IMR-90 (cell line): ENCODE measurements at regions not wholly inside any gene's neighbourhood (a gene's known extent, or its start where the extent isn't known, plus 50 kb on each side); places are given as distances from the start of the nearest gene placed in this dataset.

ENCODE experiments used
- ATAC-seq: fragments of 200-7000 bp; cut with Tn5 transposase; 2 replicates; pipeline ENCODE4 v1.9.1; 2020; ENCODE audit warnings: low read depth, mild to moderate bottlenecking, moderate library complexity
- BruUV-seq: library from RNA; stranded (reverse); fragments of 400-500 nt; replicated peaks from 2 replicates; lab custom pipeline; 2021; lab: Mats Ljungman, UMichigan
- CTCF ChIA-PET: fragments of 300-600 bp; formaldehyde crosslinking; extraction: SDS; loops from one replicate; lab custom pipeline; 2021; ENCODE audit warnings: antibody characterized with exemption; lab: Yijun Ruan, JAX
- POLR2A ChIA-PET: fragments of 300-600 bp; sonication (Branson Sonifier 250); formaldehyde crosslinking; loops from one replicate; lab custom pipeline; 2022; ENCODE audit warnings: antibody characterized with exemption; ENCODE audit not compliant: unreplicated experiment; lab: Charles Lee
- DNase-seq: peaks from one replicate; pipeline ENCODE4 v3.0.0; 2013
- H2AFZ ChIP-seq: replicated peaks from 2 replicates; pipeline ENCODE3; 2013; ENCODE audit warnings: low read length, mild to moderate bottlenecking; ENCODE audit not compliant: poor library complexity
- H2AK5ac ChIP-seq: 2 replicates; pipeline ENCODE4 v1.6.1; 2013; ENCODE audit warnings: low read depth, low read length, inconsistent platforms
- H2AK9ac ChIP-seq: replicated peaks from 2 replicates; pipeline ENCODE3; 2013; ENCODE audit warnings: mild to moderate bottlenecking, low read depth, low read length, moderate library complexity; ENCODE audit not compliant: poor library complexity
- H2BK120ac ChIP-seq: 2 replicates; pipeline ENCODE4 v1.6.1; 2013; ENCODE audit warnings: low read depth, low read length, inconsistent platforms
- H2BK15ac ChIP-seq: 3 replicates; pipeline ENCODE4 v1.6.1; 2013; ENCODE audit warnings: low read depth, low read length, inconsistent platforms
- H2BK20ac ChIP-seq: 2 replicates; pipeline ENCODE4 v1.6.1; 2013; ENCODE audit warnings: low read depth, mild to moderate bottlenecking, inconsistent platforms, low read length, moderate library complexity
- H2BK5ac ChIP-seq: 2 replicates; pipeline ENCODE4 v1.6.1; 2013; ENCODE audit warnings: mild to moderate bottlenecking, low read depth, low read length, inconsistent platforms; ENCODE audit not compliant: poor library complexity, severe bottlenecking
- H3K14ac ChIP-seq: replicated peaks from 2 replicates; pipeline ENCODE4 v1.6.1; 2013; ENCODE audit warnings: low read depth, low read length, inconsistent platforms
- H3K18ac ChIP-seq: 2 replicates; pipeline ENCODE4 v1.6.1; 2013; ENCODE audit warnings: low read depth, low read length, control low read depth
- H3K23ac ChIP-seq: 2 replicates; pipeline ENCODE4 v1.6.1; 2013; ENCODE audit warnings: low read depth, low read length, inconsistent platforms
- H3K27ac ChIP-seq: 2 replicates; pipeline ENCODE4 v1.5.1; 2013; ENCODE audit warnings: mild to moderate bottlenecking, control low read depth, low read length; ENCODE audit not compliant: insufficient read depth
- H3K27me3 ChIP-seq: 2 replicates; pipeline ENCODE4 v1.6.1; 2013; ENCODE audit warnings: low read length; ENCODE audit not compliant: control insufficient read depth, insufficient read depth
- H3K36me3 ChIP-seq: 2 replicates; pipeline ENCODE4 v1.6.1; 2013; ENCODE audit warnings: low read length, mixed read lengths; ENCODE audit not compliant: control insufficient read depth, insufficient read depth
- H3K4ac ChIP-seq: 2 replicates; pipeline ENCODE4 v1.6.1; 2013; ENCODE audit warnings: low read depth, low read length, inconsistent platforms
- H3K4me1 ChIP-seq: 2 replicates; pipeline ENCODE4 v1.6.1; 2013; ENCODE audit warnings: low read length, mixed read lengths; ENCODE audit not compliant: control insufficient read depth, insufficient read depth
- H3K4me2 ChIP-seq: 2 replicates; pipeline ENCODE4 v1.6.1; 2013; ENCODE audit warnings: low read depth, mild to moderate bottlenecking, control low read depth, low read length, moderate library complexity
- H3K4me3 ChIP-seq: 2 replicates; pipeline ENCODE4 v1.5.1; 2013; ENCODE audit warnings: low read depth, mild to moderate bottlenecking, control low read depth, low read length, moderate library complexity; ENCODE audit not compliant: insufficient read depth
- H3K56ac ChIP-seq: 2 replicates; pipeline ENCODE4 v1.6.1; 2013; ENCODE audit warnings: low read length, inconsistent platforms; ENCODE audit not compliant: insufficient read depth; ENCODE audit errors: extremely low read depth
- H3K79me1 ChIP-seq, 2 experiments: 2 replicates each; pipeline ENCODE4 v1.6.1; 2013; ENCODE audit warnings: low read length in 2 of 2, inconsistent platforms in 1 of 2, low read depth in 1 of 2
- H3K9ac ChIP-seq: 2 replicates; pipeline ENCODE4 v1.6.1; 2013; ENCODE audit warnings: low read depth, low read length, control low read depth
- H3K9me1 ChIP-seq: 2 replicates; pipeline ENCODE4 v1.6.1; 2013; ENCODE audit warnings: low read length, inconsistent platforms; ENCODE audit not compliant: insufficient read depth
- H3K9me3 ChIP-seq: 2 replicates; pipeline ENCODE4 v1.6.1; 2013; ENCODE audit warnings: low read length; ENCODE audit not compliant: control insufficient read depth, insufficient read depth
- H4K20me1 ChIP-seq: 2 replicates; pipeline ENCODE4 v1.6.1; 2013; ENCODE audit warnings: low read length, inconsistent platforms; ENCODE audit not compliant: insufficient read depth
- H4K5ac ChIP-seq: 2 replicates; pipeline ENCODE4 v1.6.1; 2013; ENCODE audit warnings: mild to moderate bottlenecking, low read depth, low read length, control low read depth
- H4K8ac ChIP-seq, 2 experiments: 2 replicates each; pipeline ENCODE4 v1.6.1; 2013; ENCODE audit warnings: low read depth in 2 of 2, low read length in 2 of 2, control low read depth in 1 of 2, inconsistent platforms in 1 of 2
- H4K91ac ChIP-seq: 2 replicates; pipeline ENCODE4 v1.6.1; 2013; ENCODE audit warnings: low read depth, low read length, inconsistent platforms; ENCODE audit not compliant: insufficient read depth
- MAZ ChIP-seq: IDR thresholded peaks from 2 replicates; pipeline ENCODE4 v1.6.1; 2012; ENCODE audit warnings: low read depth, mild to moderate bottlenecking, low read length, improper control_type of control experiment, moderate library complexity, borderline replicate concordance
- WGBS, 2 experiments: methylation state at CpG; one replicate each; pipeline versions ENCODE4 v1.1.5 to v1.1.7; 2013; ENCODE audit warnings: missing lambda C conversion rate in 2 of 2; ENCODE audit not compliant: insufficient read length in 1 of 2; ENCODE audit errors: extremely low coverage in 2 of 2; 5-methylcytosine and 5-hydroxymethylcytosine counted together
- dilution Hi-C: fragments of 300-500 bp; cut with HindIII; formaldehyde crosslinking; loops from one replicate; pipeline ENCODE4 v1.14.3; 2018; ENCODE audit warnings: low sequenced_read_pairs; ENCODE audit not compliant: unreplicated experiment
- in situ Hi-C: fragments of 300-500 bp; cut with MboI; formaldehyde crosslinking; loops from 3 replicates; pipeline ENCODE4 v1.14.3; 2019; ENCODE audit warnings: low sequenced_read_pairs, inconsistent platforms, mixed read lengths
- intact Hi-C: fragments of 100-400 bp; cut with micrococcal nuclease; formaldehyde crosslinking; loops from 2 replicates; pipeline ENCODE4 v1.10.0; 2022

- H4K8ac ChIP-seq: no peak overlapping the region
- no peaks in the 10 kb centered on the region; the same call in 1 of the 2 replicates for H3K4me1 ChIP-seq
- no peak overlapping the region for H3K4me2 ChIP-seq
- no peak overlapping the region for H4K91ac ChIP-seq
- TF ChIP-seq MAZ: no peak
- ATAC-seq (no peak), DNase-seq (no peak)
- intact Hi-C loops: no loop called here
- H3K36me3 ChIP-seq: peaks cover 39% of the 10 kb centered on the region
- in situ Hi-C loops: no loop called here
- H2BK120ac ChIP-seq: no peak overlapping the region
- dilution Hi-C loops: no loop called here
- no peaks in the 10 kb centered on the region for H3K27me3 ChIP-seq
- H3K4me3 ChIP-seq: no peak overlapping the region
- no peak overlapping the region for H2BK15ac ChIP-seq
- H2AK5ac ChIP-seq: no peak overlapping the region
- H2AK9ac ChIP-seq: no peak overlapping the region
- ChIA-PET POLR2A (no interaction called here), CTCF (no interaction called here)
- no peak overlapping the region for H4K5ac ChIP-seq
- no peak overlapping the region for H3K23ac ChIP-seq
- no peak overlapping the region for H3K14ac ChIP-seq
- H2AFZ ChIP-seq: no peak overlapping the region
- H3K4ac ChIP-seq: no peak overlapping the region
- no peaks in the 10 kb centered on the region for H3K9me3 ChIP-seq
- H3K9ac ChIP-seq: no peak overlapping the region
- WGBS, 2 experiments: no CpG with 5 or more reads among the region's 13 CpGs
- H2BK20ac ChIP-seq: no peak overlapping the region
- BruUV-seq: no TSS peak
- H3K27ac ChIP-seq: no peak overlapping the region
- no peak overlapping the region for H2BK5ac ChIP-seq
- no peak overlapping the region for H3K18ac ChIP-seq
- H3K9me1 ChIP-seq: no peaks in the 10 kb centered on the region; the same call in 1 of the 2 replicates
- H4K20me1 ChIP-seq: no peaks in the 10 kb centered on the region; the same call in none of the 2 replicates
- H3K56ac ChIP-seq: no peak overlapping the region
- no peaks in the 10 kb centered on the region for H3K79me1 ChIP-seq
These were observed 52.2 kb downstream of the PLXNA1 start for GRCh38 chr3:127034990-127035652.
